Fibroblast of the aortic adventitia (primary cell): ENCODE measurements at regions not wholly inside any gene's neighbourhood (a gene's known extent, or its start where the extent isn't known, plus 50 kb on each side); places are given as distances from the start of the nearest gene placed in this dataset.

Experiments used
- DNase-seq: peaks from one replicate; pipeline ENCODE4 v3.0.0-alpha.2; 2010; ENCODE audit warnings: low read depth
- H3K4me3 ChIP-seq: 2 replicates; pipeline ENCODE4 v1.5.1; 2011; ENCODE audit warnings: low read depth, mild to moderate bottlenecking, control low read depth, low read length, moderate library complexity
- TF ChIP-seq, protein P1 (sequence below): IDR thresholded peaks from 2 replicates; pipeline ENCODE4 v1.5.1; 2011; ENCODE audit warnings: mild to moderate bottlenecking, low read length, control low read depth, inconsistent platforms; ENCODE audit not compliant: insufficient read depth

GRCh38 chr14:26860111-26860510 lies 262.3 kb upstream of the NOVA1 start:
- no peak for DNase-seq
- TF ChIP-seq, protein P1, sequence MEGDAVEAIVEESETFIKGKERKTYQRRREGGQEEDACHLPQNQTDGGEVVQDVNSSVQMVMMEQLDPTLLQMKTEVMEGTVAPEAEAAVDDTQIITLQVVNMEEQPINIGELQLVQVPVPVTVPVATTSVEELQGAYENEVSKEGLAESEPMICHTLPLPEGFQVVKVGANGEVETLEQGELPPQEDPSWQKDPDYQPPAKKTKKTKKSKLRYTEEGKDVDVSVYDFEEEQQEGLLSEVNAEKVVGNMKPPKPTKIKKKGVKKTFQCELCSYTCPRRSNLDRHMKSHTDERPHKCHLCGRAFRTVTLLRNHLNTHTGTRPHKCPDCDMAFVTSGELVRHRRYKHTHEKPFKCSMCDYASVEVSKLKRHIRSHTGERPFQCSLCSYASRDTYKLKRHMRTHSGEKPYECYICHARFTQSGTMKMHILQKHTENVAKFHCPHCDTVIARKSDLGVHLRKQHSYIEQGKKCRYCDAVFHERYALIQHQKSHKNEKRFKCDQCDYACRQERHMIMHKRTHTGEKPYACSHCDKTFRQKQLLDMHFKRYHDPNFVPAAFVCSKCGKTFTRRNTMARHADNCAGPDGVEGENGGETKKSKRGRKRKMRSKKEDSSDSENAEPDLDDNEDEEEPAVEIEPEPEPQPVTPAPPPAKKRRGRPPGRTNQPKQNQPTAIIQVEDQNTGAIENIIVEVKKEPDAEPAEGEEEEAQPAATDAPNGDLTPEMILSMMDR, result no peak
- H3K4me3 ChIP-seq, result no peak overlapping the region

- DNase-seq, result peak; percentile 48
- TF ChIP-seq, protein P1, result no peak
- no peak overlapping the region for H3K4me3 ChIP-seq
These were observed 265.9 kb upstream of the NOVA1 start for GRCh38 chr14:26863736-26864135.

DNA sequence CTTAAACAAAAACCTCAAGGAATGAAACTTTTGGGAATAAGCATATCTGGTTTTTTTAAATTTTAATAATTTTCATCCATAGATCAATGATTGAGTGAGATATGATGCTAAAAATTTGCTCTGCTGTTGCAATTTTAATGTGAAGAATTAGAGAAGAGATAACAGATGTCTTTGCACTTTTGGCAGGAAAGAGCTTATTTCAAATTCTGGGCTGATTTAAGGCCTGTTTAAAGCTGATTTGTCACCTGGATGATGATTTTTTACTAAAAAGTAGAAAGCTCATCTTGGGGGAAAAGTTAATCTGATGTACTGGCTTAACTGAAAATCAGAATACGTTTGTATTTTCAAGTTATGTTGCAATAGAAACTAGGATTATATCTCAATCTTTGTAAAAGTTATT lies 268.9 kb upstream of the NOVA1 start:
- H3K4me3 ChIP-seq, result no peak overlapping the region
- no peak for DNase-seq
- TF ChIP-seq, protein P1, result no peak

DNA sequence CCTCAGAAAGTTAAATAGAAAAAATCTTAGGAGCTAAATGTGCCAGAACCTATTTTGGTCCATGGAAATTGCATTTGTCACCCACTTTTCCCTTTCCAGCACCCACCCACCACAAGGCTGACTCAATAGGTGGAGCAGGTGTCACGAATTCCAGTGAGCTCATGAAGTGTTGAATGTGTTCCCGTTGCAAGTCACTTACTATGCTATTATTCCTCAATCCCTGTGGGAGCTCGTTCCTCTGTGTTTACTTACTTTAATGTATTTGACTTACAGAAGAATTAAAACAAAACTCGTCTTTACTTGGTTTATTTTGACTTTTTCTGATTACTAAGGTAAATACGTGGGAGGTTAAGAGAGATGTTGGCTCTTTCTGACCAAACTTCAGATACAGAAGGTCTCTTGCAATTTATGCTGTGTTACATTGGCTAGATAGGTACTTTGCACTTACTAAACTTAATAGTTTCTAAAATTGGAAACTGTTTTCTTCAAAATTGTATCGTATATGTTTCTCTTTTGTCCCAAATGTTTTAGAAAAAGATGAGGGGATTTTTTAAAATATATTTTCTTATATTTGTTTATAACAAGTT lies 269.4 kb upstream of the NOVA1 start:
- TF ChIP-seq, protein P1, result no peak
- H3K4me3 ChIP-seq, result no peak overlapping the region
- peak; percentile 51 for DNase-seq

- no peak for DNase-seq
- H3K4me3 ChIP-seq, result no peak overlapping the region
These were observed 272.3 kb upstream of the NOVA1 start for GRCh38 chr14:26870096-26870495.

GRCh38 chr14:26870722-26871617 lies 273.1 kb upstream of the NOVA1 start:
- TF ChIP-seq, protein P1, result no peak
- no peak for DNase-seq

More at GRCh38 chr14:26870096-26870495, 272.3 kb upstream of the NOVA1 start:
- TF ChIP-seq, protein P1, result no peak

More at GRCh38 chr14:26870722-26871617, 273.1 kb upstream of the NOVA1 start:
- H3K4me3 ChIP-seq, result no peak overlapping the region
